ENCODE measurements at regions not wholly inside any gene's neighbourhood (a gene's known extent, or its start where the extent isn't known, plus 50 kb on each side); places are given as distances from the start of the nearest gene placed in this dataset.
"Not testable (repeated sequence)": the region's sequence is repeated elsewhere in the genome, so short reads cannot be mapped to it uniquely, and the experiment has no call there.

DNA sequence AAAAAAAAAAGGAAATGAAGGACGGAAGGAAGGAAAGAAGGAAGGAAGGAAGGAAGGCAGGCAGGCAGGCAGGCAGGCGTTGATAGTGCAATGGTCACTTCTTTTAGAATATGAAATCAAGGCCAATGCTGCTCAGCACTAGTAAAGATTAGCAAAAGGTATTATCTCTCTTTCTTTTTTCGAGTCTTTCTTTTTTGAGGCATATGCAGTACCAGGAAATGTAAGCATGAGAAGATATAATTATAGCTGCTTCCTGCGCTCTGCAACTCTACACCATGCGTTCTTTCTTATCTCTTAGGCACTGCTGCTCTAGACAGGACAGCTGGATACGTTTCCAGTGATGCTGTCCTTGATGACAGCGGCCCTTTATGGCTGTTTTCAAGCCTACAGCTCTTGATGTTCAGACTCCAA is 1512.5 kb upstream of the B3GALT2 start:
- no peak overlapping the region for H3K27ac Mint-ChIP-seq

DNA sequence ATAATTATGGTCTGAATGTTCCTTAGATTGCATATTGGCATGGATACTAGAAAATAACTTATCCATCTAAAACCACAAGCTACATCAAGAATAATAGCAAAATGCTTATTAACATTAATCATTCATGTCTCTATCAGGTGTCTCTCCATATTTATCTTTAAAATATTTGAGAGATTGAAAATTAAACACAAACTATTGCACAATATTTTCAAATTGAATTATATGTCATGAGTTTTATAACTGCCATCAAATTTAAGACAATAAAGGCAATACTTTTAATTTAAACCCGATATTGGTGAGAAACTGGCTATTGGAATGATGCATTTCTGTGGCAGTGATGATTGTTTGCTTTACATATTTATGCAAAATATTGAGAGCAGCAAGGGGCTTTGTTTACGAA is 1506.8 kb upstream of the B3GALT2 start:
- no peak for ATAC-seq
- DNase-seq (ENCODE audit: low spot score in 2 of 2), result no peak
- Mint-ChIP-seq H3K27ac (no peak overlapping the region), H3K36me3 (no peaks in the 10 kb centered on the region), H3K9me3 (no peaks in the 10 kb centered on the region)

More for the DNA sequence above, 1512.5 kb upstream of the B3GALT2 start:
- ATAC-seq (no peak), DNase-seq (ENCODE audit: low spot score in 2 of 2) (no peak)
- Mint-ChIP-seq H3K36me3 (no peaks in the 10 kb centered on the region), H3K9me3 (no peaks in the 10 kb centered on the region)

DNA sequence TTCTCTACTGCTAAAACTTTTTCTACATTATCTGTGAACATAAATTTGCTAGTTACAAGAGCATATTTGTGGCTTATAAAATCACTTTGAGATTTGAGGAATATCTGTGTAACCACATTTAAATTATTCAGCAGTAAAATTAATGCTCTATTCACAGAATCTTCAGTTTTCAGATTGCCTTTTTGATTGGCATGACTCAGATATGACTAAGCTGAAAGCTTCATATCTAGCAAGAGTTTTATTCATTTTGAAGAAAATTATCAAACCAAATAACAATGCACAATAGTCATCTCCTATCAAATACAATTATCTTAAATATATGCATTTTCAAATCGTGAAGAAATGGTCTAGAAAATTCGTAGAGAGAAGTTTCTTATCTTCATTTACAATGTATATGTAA is 1498.2 kb upstream of the B3GALT2 start:
- Mint-ChIP-seq H3K9me3 (no peaks in the 10 kb centered on the region), H3K27ac (no peak overlapping the region), H3K36me3 (no peaks in the 10 kb centered on the region)
- DNase-seq (ENCODE audit: low spot score in 2 of 2), result no peak
- ATAC-seq, result no peak

DNA sequence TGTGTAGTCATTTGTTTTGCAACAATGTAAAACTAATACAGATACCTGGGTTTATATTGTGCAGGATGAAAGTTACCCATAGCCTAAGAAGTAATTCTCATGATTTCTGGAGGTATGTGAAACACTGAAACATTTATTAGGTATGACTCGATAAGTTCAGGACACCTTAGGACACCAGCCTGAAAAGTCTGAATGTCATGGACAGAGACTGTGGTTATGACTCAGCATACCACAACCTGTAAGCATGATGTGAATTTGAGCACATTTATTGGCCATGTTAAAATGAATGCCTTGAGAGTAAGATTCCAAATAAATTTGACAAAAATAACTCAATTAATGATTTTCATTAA is 1471.7 kb upstream of the B3GALT2 start:
- H3K9me3 Mint-ChIP-seq, result peaks cover 0 to 6% of the 10 kb centered on the region in 2 donors
- H3K36me3 Mint-ChIP-seq, result no peaks in the 10 kb centered on the region
- H3K27ac Mint-ChIP-seq, result no peak overlapping the region
- peak in 1 of 2 donors; percentile 40 for ATAC-seq
- DNase-seq (ENCODE audit: low spot score in 2 of 2), result no peak

DNA sequence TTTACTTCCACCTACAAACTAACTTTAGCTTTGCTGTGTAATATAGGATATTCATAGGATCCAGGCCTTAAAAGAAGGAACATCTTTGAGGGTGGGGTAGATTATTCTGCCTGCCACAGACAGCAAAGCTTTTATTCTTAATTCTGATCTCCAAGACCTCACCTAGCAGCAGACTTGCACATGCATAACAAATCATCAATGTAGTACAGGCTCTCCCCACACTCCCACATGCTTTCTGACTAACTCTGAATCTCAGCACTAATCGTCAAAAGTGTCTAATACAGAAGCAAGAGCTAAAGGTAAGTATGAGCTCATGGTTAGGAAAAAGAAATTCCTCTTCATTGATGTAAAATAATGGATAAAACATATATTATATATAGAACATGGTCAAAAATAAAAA is 1468.5 kb upstream of the B3GALT2 start:
- H3K9me3 Mint-ChIP-seq, result no peaks in the 10 kb centered on the region
- DNase-seq (ENCODE audit: low spot score in 2 of 2), result no peak
- no peak for ATAC-seq
- H3K36me3 Mint-ChIP-seq, result no peaks in the 10 kb centered on the region
- no peak overlapping the region for H3K27ac Mint-ChIP-seq

DNA sequence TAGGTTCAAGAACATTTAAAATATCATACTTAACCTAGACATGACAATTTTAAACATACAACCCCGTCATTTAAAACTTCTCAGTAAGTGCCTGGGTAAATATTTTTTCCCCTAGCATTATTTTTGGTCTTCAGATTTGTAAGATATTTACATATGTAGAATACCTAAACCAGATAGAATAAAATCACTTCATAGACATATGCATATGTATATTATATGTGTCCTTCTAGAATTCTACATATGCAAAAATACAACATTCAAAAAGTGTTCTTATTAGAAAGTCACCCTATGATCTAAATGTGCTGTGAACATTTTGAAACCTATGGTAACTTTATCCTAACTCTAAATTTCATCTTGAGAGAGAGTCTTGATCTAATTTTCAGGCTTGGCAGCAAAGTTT is 1467.0 kb upstream of the B3GALT2 start:
- DNase-seq (ENCODE audit: low spot score in 2 of 2), result no peak
- H3K27ac Mint-ChIP-seq, result no peak overlapping the region
- no peak for ATAC-seq
- no peaks in the 10 kb centered on the region for H3K36me3 Mint-ChIP-seq
- no peaks in the 10 kb centered on the region for H3K9me3 Mint-ChIP-seq

DNA sequence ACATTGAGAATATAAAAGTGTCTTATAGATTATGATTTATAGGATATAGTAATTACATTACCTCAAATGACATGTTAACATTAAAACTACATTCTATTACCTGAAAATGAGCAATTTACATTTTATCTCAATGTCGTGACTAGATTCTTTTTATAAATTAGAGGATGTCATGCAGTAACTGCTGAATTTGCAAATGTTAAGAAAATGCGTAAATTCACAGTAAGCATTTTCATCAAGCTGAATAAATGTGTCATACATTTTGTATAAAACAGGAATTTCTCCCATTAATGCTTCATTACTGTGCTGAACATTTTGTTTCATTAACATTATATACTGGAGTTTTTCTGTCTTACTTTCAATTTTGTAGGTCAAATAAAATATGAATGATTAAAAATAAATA is 1460.7 kb upstream of the B3GALT2 start:
- H3K27ac Mint-ChIP-seq, result no peak overlapping the region
- H3K36me3 Mint-ChIP-seq, result no peaks in the 10 kb centered on the region
- DNase-seq (ENCODE audit: low spot score in 2 of 2) (no peak), ATAC-seq (no peak)
- H3K9me3 Mint-ChIP-seq, result no peaks in the 10 kb centered on the region

DNA sequence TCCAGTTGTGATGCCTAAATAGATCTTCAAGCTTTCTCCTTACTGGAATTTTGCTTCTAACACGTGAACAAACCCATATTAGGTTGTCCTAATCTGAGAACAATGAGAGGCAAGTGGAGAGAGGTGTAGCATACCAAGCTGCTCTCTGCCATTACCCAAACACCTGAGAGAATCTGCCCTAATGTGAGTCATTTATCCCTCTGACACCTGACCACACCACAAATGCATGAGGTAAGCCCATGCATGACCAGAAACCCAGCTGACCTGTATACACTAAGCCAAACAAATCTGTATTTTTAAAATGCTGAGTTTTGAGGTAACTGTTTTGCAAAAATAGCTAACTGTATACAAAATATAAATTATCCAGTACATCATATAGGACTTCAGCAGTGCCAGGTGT is 1458.1 kb upstream of the B3GALT2 start:
- no peak overlapping the region for H3K27ac Mint-ChIP-seq
- no peaks in the 10 kb centered on the region for H3K36me3 Mint-ChIP-seq
- H3K9me3 Mint-ChIP-seq, result peaks cover 6 to 7% of the 10 kb centered on the region in 2 donors
- ATAC-seq, result no peak
- no peak for DNase-seq (ENCODE audit: low spot score in 2 of 2)

DNA sequence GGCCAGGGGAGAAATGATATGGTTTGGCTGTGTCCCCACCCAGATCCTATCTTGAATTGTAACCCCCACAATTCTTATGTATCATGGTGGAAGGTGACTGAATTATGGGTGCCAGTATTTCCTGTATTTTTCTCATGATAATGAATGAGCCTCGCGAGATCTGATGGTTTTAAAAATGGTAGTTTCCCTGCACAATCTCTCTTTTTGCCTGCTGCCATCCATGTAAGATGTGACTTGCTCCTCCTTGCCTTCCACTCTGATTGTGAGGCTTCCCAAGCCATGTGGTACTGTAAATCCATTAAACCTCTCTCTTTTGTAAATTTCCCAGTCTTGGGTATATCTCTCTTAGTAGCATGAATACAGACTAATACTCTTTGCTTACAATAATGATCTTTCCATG is 1453.9 kb upstream of the B3GALT2 start:
- DNase-seq (ENCODE audit: low spot score in 2 of 2), result no peak
- Mint-ChIP-seq H3K27ac (no peak overlapping the region), H3K9me3 (peaks cover 7 to 13% of the 10 kb centered on the region in 2 donors), H3K36me3 (no peaks in the 10 kb centered on the region)
- ATAC-seq, result no peak

DNA sequence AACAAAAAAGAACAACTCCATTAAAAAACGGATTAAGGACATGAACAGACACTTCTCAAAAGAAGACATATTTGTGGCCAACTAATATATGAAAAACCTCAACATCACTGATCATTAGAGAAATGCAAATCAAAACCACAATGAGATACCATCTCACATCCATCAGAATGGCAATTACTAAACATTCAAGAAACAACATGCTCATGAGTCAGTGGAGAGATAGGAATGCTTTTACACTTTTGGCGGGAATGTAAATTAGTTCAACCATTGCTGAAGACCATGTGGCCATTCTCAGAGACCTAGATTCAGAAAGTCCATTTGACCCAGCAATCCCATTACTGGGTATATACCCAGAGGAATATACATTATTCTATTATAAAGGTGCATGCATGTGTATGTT is 1442.6 kb upstream of the B3GALT2 start:
- H3K36me3 Mint-ChIP-seq, result no peaks in the 10 kb centered on the region
- ATAC-seq, result no peak
- no peak for DNase-seq (ENCODE audit: low spot score in 2 of 2)
- H3K27ac Mint-ChIP-seq, result no peak overlapping the region
- peaks cover 6 to 11% of the 10 kb centered on the region in 2 donors for H3K9me3 Mint-ChIP-seq

DNA sequence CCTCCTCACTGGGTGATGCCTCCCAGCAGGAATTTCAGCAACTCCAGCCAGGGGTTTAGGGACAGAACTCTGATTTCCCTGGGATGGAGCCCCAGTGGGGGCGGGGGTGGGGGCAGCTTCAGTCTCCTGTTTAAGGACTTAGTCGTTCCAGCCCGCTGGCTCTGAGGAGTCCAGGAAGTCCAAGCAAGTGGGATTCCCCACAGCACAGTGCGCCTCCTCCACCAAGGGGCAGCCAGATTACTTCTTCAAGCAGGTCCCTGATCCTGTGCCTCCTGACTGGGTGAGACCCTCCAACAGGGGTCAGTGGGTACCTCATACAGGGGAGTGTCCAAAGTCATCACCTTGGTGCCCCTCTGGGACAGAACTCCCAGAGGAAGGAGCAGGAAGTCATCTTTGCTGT is 1438.4 kb upstream of the B3GALT2 start:
- H3K36me3 Mint-ChIP-seq, result no peaks in the 10 kb centered on the region

DNA sequence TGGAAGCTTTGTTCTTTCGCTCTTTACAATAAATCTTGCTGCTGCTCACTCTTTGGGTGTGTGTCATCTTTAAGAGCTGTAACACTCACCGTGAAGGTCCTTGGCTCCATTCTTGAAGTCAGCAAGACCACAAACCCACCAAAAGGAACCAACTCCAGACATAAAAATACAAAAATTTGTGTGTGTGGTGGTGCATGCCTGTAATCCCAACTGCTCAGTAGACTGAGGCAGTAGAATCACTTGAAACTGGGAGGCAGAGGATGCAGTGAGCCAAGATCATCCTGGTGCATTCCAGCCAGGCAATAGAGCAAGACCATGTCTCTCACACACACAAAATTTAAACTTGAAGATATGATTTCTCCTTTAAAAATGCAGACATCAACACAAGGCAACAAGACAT is 1431.7 kb upstream of the B3GALT2 start:
- Mint-ChIP-seq H3K36me3 (no peaks in the 10 kb centered on the region), H3K9me3 (peaks cover 0 to 4% of the 10 kb centered on the region in 2 donors), H3K27ac (no peak overlapping the region)
- ATAC-seq (no peak), DNase-seq (ENCODE audit: low spot score in 2 of 2) (no peak)

More for the DNA sequence above, 1438.4 kb upstream of the B3GALT2 start:
- Mint-ChIP-seq H3K27ac (no peak overlapping the region), H3K9me3 (peaks cover 6 to 11% of the 10 kb centered on the region in 2 donors)
- ATAC-seq (no peak), DNase-seq (ENCODE audit: low spot score in 2 of 2) (no peak)

DNA sequence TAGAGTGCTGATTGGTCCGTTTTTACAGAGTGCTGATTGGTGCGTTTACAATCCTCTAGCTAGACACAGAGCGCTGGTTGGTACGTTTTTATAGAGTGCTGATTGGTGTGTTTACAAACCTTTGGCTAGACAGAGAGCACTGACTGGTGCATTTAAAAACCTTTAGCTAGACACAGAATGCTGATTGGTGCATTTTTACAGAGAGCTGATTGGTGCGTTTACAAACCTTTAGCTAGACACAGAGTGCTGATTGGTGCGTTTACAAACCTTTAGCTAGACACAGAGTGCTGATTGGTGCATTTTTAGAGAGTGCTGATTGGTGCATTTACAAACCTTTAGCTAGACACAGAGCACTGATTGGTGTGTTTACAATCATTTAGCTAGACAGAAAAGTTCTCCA is 1430.9 kb upstream of the B3GALT2 start:
- not testable (repeated sequence) for H3K9me3 Mint-ChIP-seq; DNase-seq (ENCODE audit: low spot score in 2 of 2); H3K36me3 Mint-ChIP-seq; H3K27ac Mint-ChIP-seq; ATAC-seq

DNA sequence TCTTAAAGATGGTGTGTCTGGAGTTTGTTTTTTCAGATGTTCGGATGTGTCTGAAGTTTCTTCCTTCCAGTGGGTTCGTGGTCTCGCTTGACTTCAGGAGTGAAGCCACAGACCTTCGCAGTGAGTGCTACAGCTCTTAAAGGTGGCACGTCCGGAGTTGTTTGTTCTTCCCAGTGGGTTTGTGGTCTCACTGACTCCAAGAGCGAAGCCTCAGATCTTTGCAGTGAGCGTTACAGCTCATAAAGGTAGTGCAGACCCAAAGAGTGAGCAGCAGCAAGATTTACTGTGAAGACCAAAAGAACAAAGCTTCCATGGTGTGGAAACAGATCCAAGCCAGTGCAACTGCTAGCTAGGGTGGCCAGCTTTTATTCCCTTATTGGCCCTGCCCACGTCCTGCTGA is 1430.4 kb upstream of the B3GALT2 start:
- DNase-seq (ENCODE audit: low spot score in 2 of 2) (no peak), ATAC-seq (no peak)
- peaks cover 0 to 4% of the 10 kb centered on the region in 2 donors for H3K9me3 Mint-ChIP-seq
- H3K36me3 Mint-ChIP-seq, result no peaks in the 10 kb centered on the region
- no peak overlapping the region for H3K27ac Mint-ChIP-seq

DNA sequence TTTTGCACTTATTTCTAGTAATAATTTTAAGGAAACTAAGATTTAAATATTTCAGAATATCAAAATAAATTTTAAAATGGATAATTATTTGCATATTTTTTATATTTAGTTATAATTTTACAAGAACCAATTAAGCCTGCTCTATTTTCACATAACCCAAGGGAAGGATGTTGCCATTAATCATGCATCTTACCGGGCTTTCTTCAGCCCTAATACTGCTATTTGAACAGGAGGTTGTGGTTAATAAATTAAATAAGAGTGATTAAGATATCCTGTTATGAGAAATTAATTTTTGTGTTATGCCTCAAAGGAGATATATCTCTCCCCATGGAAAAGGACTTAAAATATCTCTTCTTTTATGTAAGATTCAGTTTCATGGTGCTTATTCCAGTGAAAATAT is 1415.8 kb upstream of the B3GALT2 start:
- Mint-ChIP-seq H3K9me3 (no peaks in the 10 kb centered on the region), H3K27ac (no peak overlapping the region), H3K36me3 (no peaks in the 10 kb centered on the region)
- ATAC-seq (no peak), DNase-seq (ENCODE audit: low spot score in 2 of 2) (no peak)

DNA sequence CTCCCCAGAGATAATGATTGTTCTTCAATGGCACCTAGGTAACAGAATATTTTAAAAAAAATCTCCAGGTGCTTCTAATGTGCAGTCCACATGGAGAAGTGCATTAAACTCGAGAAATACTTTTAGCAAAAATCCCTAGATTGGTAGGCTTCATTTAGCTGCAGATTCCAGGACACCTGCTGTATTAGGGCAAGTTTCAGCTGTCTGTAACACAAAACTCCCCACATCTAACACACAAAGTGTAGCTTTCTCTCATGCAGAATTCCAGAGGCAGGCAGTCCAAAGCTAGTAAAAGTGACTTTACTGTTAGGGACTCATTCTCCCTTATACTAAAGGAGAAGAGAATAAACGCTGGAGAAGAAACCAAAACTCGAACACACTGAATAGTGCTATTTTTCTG is 1414.3 kb upstream of the B3GALT2 start:
- Mint-ChIP-seq H3K36me3 (no peaks in the 10 kb centered on the region), H3K27ac (no peak overlapping the region), H3K9me3 (no peaks in the 10 kb centered on the region)
- ATAC-seq, result no peak
- DNase-seq (ENCODE audit: low spot score in 2 of 2), result no peak

DNA sequence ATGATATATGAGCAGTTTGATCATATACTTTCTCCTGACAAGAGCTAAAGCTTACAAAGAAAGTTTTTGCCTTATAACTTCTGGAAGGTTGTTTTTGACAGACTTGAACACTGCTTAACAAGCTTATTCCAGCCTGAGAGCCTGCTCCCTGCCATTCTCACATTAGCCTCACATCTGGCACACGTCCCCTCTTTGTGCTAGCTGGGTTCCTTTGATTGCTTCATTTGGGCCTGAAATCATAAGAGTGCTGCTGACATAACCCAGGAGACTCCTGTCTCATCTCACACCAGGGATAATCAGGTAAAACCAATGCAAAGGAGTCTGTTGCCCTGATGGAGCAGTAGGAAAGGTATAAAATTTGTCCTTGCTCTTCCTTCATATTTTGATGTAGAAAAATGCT is 1411.7 kb upstream of the B3GALT2 start:
- H3K9me3 Mint-ChIP-seq, result no peaks in the 10 kb centered on the region
- DNase-seq (ENCODE audit: low spot score in 2 of 2), result no peak
- H3K27ac Mint-ChIP-seq, result no peak overlapping the region
- H3K36me3 Mint-ChIP-seq, result no peaks in the 10 kb centered on the region
- no peak for ATAC-seq

DNA sequence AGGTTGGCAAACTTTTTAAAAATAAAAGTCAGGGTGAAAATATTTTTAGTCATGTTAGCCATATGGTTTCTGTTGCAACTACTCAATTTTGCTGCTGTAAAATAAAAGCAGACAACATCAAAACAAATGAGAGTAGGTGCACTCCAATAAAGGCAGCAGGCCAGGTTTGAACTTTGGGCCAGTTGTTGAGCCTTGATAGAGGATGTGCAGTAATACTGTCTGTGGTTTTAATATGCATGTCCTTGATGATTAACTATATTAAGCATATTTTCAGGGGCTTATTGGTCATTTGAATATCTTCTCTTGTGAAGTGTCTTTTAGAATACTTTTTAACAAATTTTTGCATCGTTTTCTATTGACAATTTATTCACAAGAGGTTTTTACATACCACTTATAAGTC is 1399.9 kb upstream of the B3GALT2 start:
- Mint-ChIP-seq H3K27ac (no peak overlapping the region), H3K36me3 (no peaks in the 10 kb centered on the region), H3K9me3 (peaks cover 0 to 4% of the 10 kb centered on the region in 2 donors)
- DNase-seq (ENCODE audit: low spot score in 2 of 2) (no peak), ATAC-seq (no peak)

DNA sequence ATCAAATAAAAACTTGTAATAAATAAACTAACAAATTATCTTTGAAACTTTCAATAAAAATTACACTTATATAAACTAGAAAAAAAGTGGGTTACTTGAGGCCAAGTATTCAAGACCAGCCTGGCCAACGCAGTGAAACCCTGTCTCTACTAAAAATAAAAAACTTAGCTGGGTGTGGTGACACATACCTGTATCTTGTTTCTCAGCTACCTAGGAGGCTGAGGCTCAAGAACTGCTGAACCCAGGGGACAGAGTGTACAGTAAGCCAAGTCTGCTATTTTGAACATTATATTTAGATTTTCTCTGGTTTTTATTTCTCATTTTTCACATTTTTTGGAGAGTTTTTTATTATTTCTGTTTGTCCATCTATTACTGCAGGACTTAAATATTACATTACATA is 1397.6 kb upstream of the B3GALT2 start:
- DNase-seq (ENCODE audit: low spot score in 2 of 2) (no peak), ATAC-seq (no peak)
- peaks cover 0 to 8% of the 10 kb centered on the region in 2 donors for H3K9me3 Mint-ChIP-seq
- no peak overlapping the region for H3K27ac Mint-ChIP-seq
- H3K36me3 Mint-ChIP-seq, result no peaks in the 10 kb centered on the region

Measured in activated naive CD4-positive, alpha-beta T cell treated with anti-CD3 and anti-CD28 coated beads, Interleukin-2, amount 50 U/mL, for 72 hours (primary cell).